HUDEP-2 (cell line): ENCODE measurements at regions not wholly inside any gene's neighbourhood (a gene's known extent, or its start where the extent isn't known, plus 50 kb on each side); places are given as distances from the start of the nearest gene placed in this dataset.

Experiments
- DNase-seq, 76 experiments: peaks; one replicate each; lab custom pipeline; 2025; ENCODE audit not compliant: unreplicated experiment in 76 of 76; lab: John Stamatoyannopoulos, UW

GRCh38 chr10:3528271-3528670, 256.7 kb downstream of the KLF6 start:
- no peak for DNase-seq

- DNase-seq = no peak
These were observed 257.1 kb downstream of the KLF6 start for GRCh38 chr10:3527869-3528268.

- no peak for DNase-seq
These were observed 258.1 kb downstream of the KLF6 start for GRCh38 chr10:3526727-3527501.

GRCh38 chr10:3525832-3526449, 259.1 kb downstream of the KLF6 start:
- no peak for DNase-seq

- DNase-seq = no peak
These were observed 260.7 kb downstream of the KLF6 start for GRCh38 chr10:3524086-3524960.

- no peak for DNase-seq
These were observed 261.5 kb downstream of the KLF6 start for GRCh38 chr10:3523309-3524050.

GRCh38 chr10:3516923-3517255, 268.1 kb downstream of the KLF6 start:
- DNase-seq = no peak

- no peak for DNase-seq
These were observed 268.6 kb downstream of the KLF6 start for GRCh38 chr10:3516234-3516922.

- DNase-seq = no peak
These were observed 270.3 kb downstream of the KLF6 start for GRCh38 chr10:3514691-3515090.

GRCh38 chr10:3512263-3512662, 272.7 kb downstream of the KLF6 start:
- DNase-seq = no peak

GRCh38 chr10:3511483-3511882, 273.5 kb downstream of the KLF6 start:
- no peak for DNase-seq

- no peak for DNase-seq
These were observed 274.3 kb downstream of the KLF6 start for GRCh38 chr10:3510741-3511140.

GRCh38 chr10:3509355-3509754, 275.7 kb downstream of the KLF6 start:
- DNase-seq = no peak

- DNase-seq = no peak
These were observed 281.7 kb downstream of the KLF6 start for GRCh38 chr10:3503299-3503698.

GRCh38 chr10:3502673-3503072, 282.3 kb downstream of the KLF6 start:
- no peak for DNase-seq

GRCh38 chr10:3500408-3500856, 284.6 kb downstream of the KLF6 start:
- no peak for DNase-seq

GRCh38 chr10:3499120-3499519, 285.9 kb downstream of the KLF6 start:
- DNase-seq = no peak

GRCh38 chr10:3497581-3497980, 287.4 kb downstream of the KLF6 start:
- no peak for DNase-seq

GRCh38 chr10:3496138-3496537, 288.9 kb downstream of the KLF6 start:
- no peak for DNase-seq

- no peak for DNase-seq
These were observed 289.7 kb downstream of the KLF6 start for GRCh38 chr10:3495281-3495680.
